Activated CD4-positive, alpha-beta T cell treated with anti-CD3 and anti-CD28 coated beads for 48 hours (primary cell): ENCODE measurements at regions not wholly inside any gene's neighbourhood (a gene's known extent, or its start where the extent isn't known, plus 50 kb on each side); places are given as distances from the start of the nearest gene placed in this dataset.
"Not testable (repeated sequence)": the region's sequence is repeated elsewhere in the genome, so short reads cannot be mapped to it uniquely, and the experiment has no call there.

Experiments
- DNase-seq: peaks from one replicate; pipeline ENCODE4 v3.0.0-alpha.2; 2020

GRCh38 chr10:29740981-29741545, 106.3 kb upstream of the SVIL start:
- DNase-seq: no peak

GRCh38 chr10:29738341-29738740, 103.6 kb upstream of the SVIL start:
- no peak for DNase-seq

- DNase-seq: peak; percentile 34
Observed at GRCh38 chr10:29737074-29737593, 102.4 kb upstream of the SVIL start.

- peak; percentile 18 for DNase-seq
Observed at GRCh38 chr10:29736366-29737073, 101.7 kb upstream of the SVIL start.

GRCh38 chr10:29735628-29736365, 101.0 kb upstream of the SVIL start:
- DNase-seq: peak; percentile 89

- DNase-seq: peak; percentile 63
Observed at GRCh38 chr10:29734962-29735627, 100.3 kb upstream of the SVIL start.

- DNase-seq: no peak
Observed at GRCh38 chr10:29734640-29734961, 99.8 kb upstream of the SVIL start.

- DNase-seq: no peak
Observed at GRCh38 chr10:29733323-29733722, 98.6 kb upstream of the SVIL start.

- no peak for DNase-seq
Observed at GRCh38 chr10:29732918-29733317, 98.1 kb upstream of the SVIL start.

GRCh38 chr10:29731760-29732159, 97.0 kb upstream of the SVIL start:
- DNase-seq: no peak

GRCh38 chr10:29730969-29731368, 96.2 kb upstream of the SVIL start:
- no peak for DNase-seq

GRCh38 chr10:29730458-29730857, 95.7 kb upstream of the SVIL start:
- no peak for DNase-seq

- no peak for DNase-seq
Observed at GRCh38 chr10:29728541-29729049, 93.8 kb upstream of the SVIL start.

GRCh38 chr10:29725927-29726326, 91.2 kb upstream of the SVIL start:
- not testable (repeated sequence) for DNase-seq

- DNase-seq: no peak
Observed at GRCh38 chr10:29725133-29725720, 90.5 kb upstream of the SVIL start.

GRCh38 chr10:29723726-29724125, 89.0 kb upstream of the SVIL start:
- DNase-seq: no peak

- no peak for DNase-seq
Observed at GRCh38 chr10:29722777-29723176, 88.0 kb upstream of the SVIL start.

- DNase-seq: no peak
Observed at GRCh38 chr10:29720149-29720548, 85.4 kb upstream of the SVIL start.

- DNase-seq: no peak
Observed at GRCh38 chr10:29719281-29719675, 84.5 kb upstream of the SVIL start.

- DNase-seq: no peak
Observed at GRCh38 chr10:29715296-29715695, 80.5 kb upstream of the SVIL start.

GRCh38 chr10:29714096-29714874, 79.5 kb upstream of the SVIL start:
- DNase-seq: no peak

- DNase-seq: no peak
Observed at GRCh38 chr10:29713450-29713849, 78.7 kb upstream of the SVIL start.
